HEK293 (cell line): ENCODE measurements at regions not wholly inside any gene's neighbourhood (a gene's known extent, or its start where the extent isn't known, plus 50 kb on each side); places are given as distances from the start of the nearest gene placed in this dataset.
"Not testable (repeated sequence)": the region's sequence is repeated elsewhere in the genome, so short reads cannot be mapped to it uniquely, and the experiment has no call there.

Experiments used
- CTCF ChIA-PET: fragments of 350-600 bp; formaldehyde crosslinking; extraction: SDS; loops from one replicate; lab custom pipeline; 2021; ENCODE audit warnings: antibody characterized with exemption; lab: Yijun Ruan, JAX
- POLR2A ChIA-PET: fragments of 300-600 bp; formaldehyde crosslinking; extraction: SDS; loops from one replicate; lab custom pipeline; 2020; ENCODE audit warnings: antibody characterized with exemption, inconsistent platforms; lab: Yijun Ruan, JAX
- H3K27ac ChIP-seq: fragments of 200-500 bp; sonication (Bioruptor generic); 2 replicates; pipeline ENCODE4 v1.5.1; 2014; ENCODE audit warnings: low read depth, low read length, control low read depth, inconsistent platforms; ENCODE audit errors: extremely low read depth
- H3K36me3 ChIP-seq, 2 experiments: fragments of 200-500 bp in 1 of 2; sonication (Bioruptor generic) in 1 of 2; 1 replicate in 1 of 2; 2 replicates in 1 of 2; pipeline ENCODE4 v1.5.1; 2014 to 2017; ENCODE audit warnings: inconsistent platforms in 2 of 2, low read length in 2 of 2; ENCODE audit not compliant: control insufficient read depth in 2 of 2, insufficient read depth in 1 of 2
- H3K4me1 ChIP-seq: fragments of 200-500 bp; sonication (Bioruptor generic); 2 replicates; pipeline ENCODE4 v1.5.1; 2014; ENCODE audit warnings: mild to moderate bottlenecking, low read length, inconsistent platforms; ENCODE audit not compliant: control insufficient read depth, insufficient read depth
- H3K4me3 ChIP-seq: 2 replicates; pipeline ENCODE4 v1.5.1; 2011; ENCODE audit warnings: low read depth, mild to moderate bottlenecking, control low read depth, low read length, moderate library complexity
- H3K9me3 ChIP-seq: fragments of 200-500 bp; sonication (Bioruptor generic); 2 replicates; pipeline ENCODE4 v1.5.1; 2014; ENCODE audit warnings: low read depth, low read length, inconsistent platforms; ENCODE audit not compliant: control insufficient read depth, insufficient read depth
- AEBP2 ChIP-seq: fragments of 450-650 bp; formaldehyde crosslinking; IDR thresholded peaks from 2 replicates; pipeline ENCODE4 v1.5.1; 2016; ENCODE audit warnings: missing biosample characterization, missing genetic modification characterization, borderline replicate concordance
- HOXA7 ChIP-seq: sonication (generic); formaldehyde crosslinking; IDR thresholded peaks from 2 replicates; pipeline ENCODE4 v1.8.1; 2022; ENCODE audit warnings: missing genetic modification reagents, borderline replicate concordance
- SP3 ChIP-seq: fragments of 450-650 bp; formaldehyde crosslinking; IDR thresholded peaks from 2 replicates; pipeline ENCODE4 v1.5.1; 2016; ENCODE audit warnings: missing biosample characterization, missing genetic modification characterization
- WT1 ChIP-seq: fragments of 450-650 bp; formaldehyde crosslinking; IDR thresholded peaks from 2 replicates; pipeline ENCODE4 v1.5.1; 2016; ENCODE audit warnings: missing biosample characterization, missing genetic modification characterization
- ZBTB1 ChIP-seq: fragments of 450-650 bp; formaldehyde crosslinking; IDR thresholded peaks from 2 replicates; pipeline ENCODE4 v1.5.1; 2016; ENCODE audit warnings: missing biosample characterization, missing genetic modification characterization
- ZFP3 ChIP-seq: fragments of 450-650 bp; formaldehyde crosslinking; IDR thresholded peaks from 2 replicates; pipeline ENCODE4 v1.5.1; 2016; ENCODE audit warnings: low read depth, missing biosample characterization, missing genetic modification characterization
- ZNF138 ChIP-seq: fragments of 450-650 bp; formaldehyde crosslinking; IDR thresholded peaks from 2 replicates; pipeline ENCODE4 v1.5.1; 2016; ENCODE audit warnings: missing biosample characterization, missing genetic modification characterization, borderline replicate concordance
- ZNF175 ChIP-seq: fragments of 450-650 bp; formaldehyde crosslinking; IDR thresholded peaks from 2 replicates; pipeline ENCODE4 v1.5.1; 2016; ENCODE audit warnings: missing biosample characterization, missing genetic modification characterization
- ZNF26 ChIP-seq: fragments of 450-650 bp; formaldehyde crosslinking; IDR thresholded peaks from 2 replicates; pipeline ENCODE4 v1.5.1; 2016; ENCODE audit warnings: missing biosample characterization, missing genetic modification characterization
- ZNF362 ChIP-seq: fragments of 450-650 bp; formaldehyde crosslinking; IDR thresholded peaks from 2 replicates; pipeline ENCODE4 v1.5.1; 2016; ENCODE audit warnings: missing biosample characterization, missing genetic modification characterization
- ZNF366 ChIP-seq: fragments of 450-650 bp; formaldehyde crosslinking; conservative IDR thresholded peaks from 2 replicates; pipeline ENCODE4 v1.5.1; 2016; ENCODE audit warnings: missing biosample characterization, missing genetic modification characterization
- ZNF555 ChIP-seq: fragments of 450-650 bp; formaldehyde crosslinking; conservative IDR thresholded peaks from 2 replicates; pipeline ENCODE4 v1.5.1; 2017; ENCODE audit warnings: missing biosample characterization, mild to moderate bottlenecking, missing genetic modification characterization, inconsistent platforms
- ZNF639 ChIP-seq: fragments of 450-650 bp; formaldehyde crosslinking; IDR thresholded peaks from 2 replicates; pipeline ENCODE4 v1.5.1; 2016; ENCODE audit warnings: missing biosample characterization, missing genetic modification characterization
- ZNF747 ChIP-seq: fragments of 450-650 bp; formaldehyde crosslinking; IDR thresholded peaks from 2 replicates; pipeline ENCODE4 v1.5.1; 2016; ENCODE audit warnings: missing biosample characterization, missing genetic modification characterization
- ZNF768 ChIP-seq: fragments of 450-650 bp; formaldehyde crosslinking; IDR thresholded peaks from 2 replicates; pipeline ENCODE4 v1.5.1; 2018; ENCODE audit warnings: missing biosample characterization, mild to moderate bottlenecking, missing genetic modification characterization
- ZNF785 ChIP-seq: fragments of 450-650 bp; formaldehyde crosslinking; IDR thresholded peaks from 2 replicates; pipeline ENCODE4 v1.5.1; 2016; ENCODE audit warnings: missing biosample characterization, missing genetic modification characterization
- TF ChIP-seq, protein P1 (sequence below): fragments of 450-650 bp; formaldehyde crosslinking; IDR thresholded peaks from 2 replicates; pipeline ENCODE4 v1.5.1; 2016; ENCODE audit warnings: missing biosample characterization, missing genetic modification characterization

DNA sequence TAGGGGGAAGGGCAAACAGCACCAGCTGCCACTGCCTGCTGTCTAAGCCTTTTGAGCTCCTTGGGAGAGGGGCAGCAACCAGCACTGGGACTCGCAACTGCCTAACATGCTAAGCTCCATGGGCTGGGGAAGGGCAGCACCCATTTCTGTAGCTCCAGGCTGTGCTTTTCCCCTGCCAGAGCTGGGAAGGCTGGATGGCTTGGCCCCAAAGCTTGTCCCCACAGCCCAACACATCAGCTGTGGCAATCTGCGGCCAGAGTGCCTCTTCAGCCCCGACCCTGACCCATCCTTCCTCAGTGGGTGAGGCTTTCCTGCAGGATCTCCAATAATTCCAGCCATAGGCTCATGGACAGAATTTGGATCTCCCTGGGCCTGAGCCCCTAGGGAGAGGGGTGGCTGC, 551.3 kb downstream of the TMEM135 start (continued):
- TF ChIP-seq ZNF26 (tag by site-specific recombination): no peak
- TF ChIP-seq ZFP3 (tag by site-specific recombination): no peak
- TF ChIP-seq AEBP2: no peak
- no peak for TF ChIP-seq ZNF175 (tag by site-specific recombination)
- TF ChIP-seq ZNF555 (tag by site-specific recombination): no peak
- TF ChIP-seq ZNF639: no peak
- TF ChIP-seq ZNF768 (tag by site-specific recombination): no peak

- CTCF ChIA-PET, POLR2A ChIA-PET, H3K36me3 ChIP-seq, H3K27ac ChIP-seq, H3K4me3 ChIP-seq, H3K9me3 ChIP-seq, H3K4me1 ChIP-seq: not testable (repeated sequence)
These were observed 547.9 kb downstream of the TMEM135 start for GRCh38 chr11:87585613-87586012.

- Histone ChIP-seq H3K4me1 (no peaks in the 10 kb centered on the region), H3K36me3 (no peaks in the 10 kb centered on the region), H3K9me3 (no peaks in the 10 kb centered on the region), H3K4me3 (no peak overlapping the region), H3K27ac (no peak overlapping the region)
- ChIA-PET POLR2A (no interaction called here), CTCF (no interaction called here)
- TF ChIP-seq ZNF26 (tag by site-specific recombination) (no peak), ZBTB1 (tag by site-specific recombination) (no peak), HOXA7 (CRISPR knock-in tag) (no peak)
These were observed 546.2 kb downstream of the TMEM135 start for GRCh38 chr11:87583931-87584330.

DNA sequence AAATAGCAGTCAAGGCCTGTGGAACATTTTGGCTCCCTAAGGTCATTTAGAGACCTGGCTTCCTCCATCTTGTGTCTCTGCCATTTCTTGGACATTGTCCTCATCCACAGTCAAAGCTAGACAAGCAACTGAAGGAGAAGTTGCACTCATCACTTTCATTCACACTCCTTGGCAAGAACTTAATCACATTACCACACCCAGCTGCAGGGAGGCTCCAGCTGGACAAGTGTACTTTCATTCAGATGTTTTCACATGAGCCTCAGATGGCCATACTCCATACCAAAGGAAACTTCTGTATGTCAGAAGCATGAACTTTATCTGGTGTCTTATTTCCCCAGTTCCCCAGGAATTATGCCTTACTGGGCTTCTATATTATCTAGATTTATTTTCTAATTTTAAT, 537.4 kb downstream of the TMEM135 start:
- Histone ChIP-seq H3K36me3 (no peaks in the 10 kb centered on the region), H3K4me3 (no peak overlapping the region), H3K4me1 (no peaks in the 10 kb centered on the region), H3K27ac (no peak overlapping the region), H3K9me3 (no peaks in the 10 kb centered on the region)
- POLR2A ChIA-PET: no interaction called here
- TF ChIP-seq ZNF785 (tag by site-specific recombination) (no peak), WT1 (tag by site-specific recombination) (no peak), ZNF747 (no peak), ZNF362 (tag by site-specific recombination) (no peak), ZNF366 (tag by site-specific recombination) (no peak), ZNF138 (tag by site-specific recombination) (no peak), SP3 (tag by site-specific recombination) (no peak)
- TF ChIP-seq, protein P1, sequence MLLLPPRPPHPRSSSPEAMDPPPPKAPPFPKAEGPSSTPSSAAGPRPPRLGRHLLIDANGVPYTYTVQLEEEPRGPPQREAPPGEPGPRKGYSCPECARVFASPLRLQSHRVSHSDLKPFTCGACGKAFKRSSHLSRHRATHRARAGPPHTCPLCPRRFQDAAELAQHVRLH (tag by site-specific recombination): no peak
- CTCF ChIA-PET: no interaction called here
